ENCODE measurements at regions not wholly inside any gene's neighbourhood (a gene's known extent, or its start where the extent isn't known, plus 50 kb on each side); places are given as distances from the start of the nearest gene placed in this dataset.

GRCh38 chr2:163541943-163542342, 193.9 kb downstream of the FIGN start:
- Histone ChIP-seq H3K27me3 (no peaks in the 10 kb centered on the region), H3K4me1 (no peaks in the 10 kb centered on the region), H3K4me3 (no peak overlapping the region), H3K27ac (no peak overlapping the region), H3K9me3 (no peaks in the 10 kb centered on the region), H3K36me3 (no peaks in the 10 kb centered on the region)
- no peak for TF ChIP-seq CTCF (IDR thresholded peaks at IDR 0.05)
- no peak for DNase-seq (ENCODE audit: low spot score in 2 of 2)
- intact Hi-C loops (cut with DNase I): no loop called here

- no peaks in the 10 kb centered on the region for H3K4me1 ChIP-seq
- H3K27ac ChIP-seq: no peak overlapping the region
- no peaks in the 10 kb centered on the region for H3K9me3 ChIP-seq
- H3K27me3 ChIP-seq: no peaks in the 10 kb centered on the region
- TF ChIP-seq CTCF (IDR thresholded peaks at IDR 0.05): no peak
- no peaks in the 10 kb centered on the region for H3K36me3 ChIP-seq
- H3K4me3 ChIP-seq: no peak overlapping the region
- intact Hi-C loops (cut with DNase I): no loop called here
- no peak for DNase-seq (ENCODE audit: low spot score in 2 of 2)
Observed at GRCh38 chr2:163541495-163541894, 194.3 kb downstream of the FIGN start.

- H3K4me3 ChIP-seq: no peak overlapping the region
- no peaks in the 10 kb centered on the region for H3K4me1 ChIP-seq
- H3K36me3 ChIP-seq: no peaks in the 10 kb centered on the region
- peaks cover 0 to 6% of the 10 kb centered on the region in 2 donors for H3K9me3 ChIP-seq
- TF ChIP-seq CTCF (IDR thresholded peaks at IDR 0.05): no peak
- H3K27me3 ChIP-seq: no peaks in the 10 kb centered on the region
- H3K27ac ChIP-seq: no peak overlapping the region
- no peak for DNase-seq (ENCODE audit: low spot score in 2 of 2)
- intact Hi-C loops (cut with DNase I): no loop called here
Observed at GRCh38 chr2:163528640-163529217, 207.1 kb downstream of the FIGN start.

GRCh38 chr2:163527381-163527780, 208.4 kb downstream of the FIGN start:
- peaks cover 0 to 9% of the 10 kb centered on the region in 2 donors for H3K9me3 ChIP-seq
- intact Hi-C loops (cut with DNase I): no loop called here
- H3K36me3 ChIP-seq: no peaks in the 10 kb centered on the region
- H3K27ac ChIP-seq: no peak overlapping the region
- H3K27me3 ChIP-seq: no peaks in the 10 kb centered on the region
- H3K4me3 ChIP-seq: no peak overlapping the region
- H3K4me1 ChIP-seq: no peaks in the 10 kb centered on the region
- DNase-seq (ENCODE audit: low spot score in 2 of 2): no peak
- no peak for TF ChIP-seq CTCF (IDR thresholded peaks at IDR 0.05)

GRCh38 chr2:163518762-163519161, 217.0 kb downstream of the FIGN start:
- no peak for TF ChIP-seq CTCF (IDR thresholded peaks at IDR 0.05)
- H3K9me3 ChIP-seq: peaks cover 0 to 4% of the 10 kb centered on the region in 2 donors
- intact Hi-C loops (cut with DNase I): no loop called here
- no peaks in the 10 kb centered on the region for H3K4me1 ChIP-seq
- DNase-seq (ENCODE audit: low spot score in 2 of 2): no peak
- H3K4me3 ChIP-seq: no peak overlapping the region
- no peak overlapping the region for H3K27ac ChIP-seq
- no peaks in the 10 kb centered on the region for H3K36me3 ChIP-seq
- H3K27me3 ChIP-seq: no peaks in the 10 kb centered on the region

- Histone ChIP-seq H3K4me3 (no peak overlapping the region), H3K36me3 (no peaks in the 10 kb centered on the region), H3K9me3 (no peaks in the 10 kb centered on the region), H3K27ac (no peak overlapping the region), H3K4me1 (no peaks in the 10 kb centered on the region), H3K27me3 (no peaks in the 10 kb centered on the region)
- no peak for DNase-seq (ENCODE audit: low spot score in 2 of 2)
- intact Hi-C loops (cut with DNase I): no loop called here
- no peak for TF ChIP-seq CTCF (IDR thresholded peaks at IDR 0.05)
Observed at GRCh38 chr2:163515836-163516235, 220.0 kb downstream of the FIGN start.

All from ascending aorta (tissue), 2 donors.